ENCODE measurements at regions not wholly inside any gene's neighbourhood (a gene's known extent, or its start where the extent isn't known, plus 50 kb on each side); places are given as distances from the start of the nearest gene placed in this dataset.
"Not testable (repeated sequence)": the region's sequence is repeated elsewhere in the genome, so short reads cannot be mapped to it uniquely, and the experiment has no call there.

- H3K4me1 ChIP-seq (ENCODE audit: control insufficient read depth, insufficient read depth, low read length): peaks cover 31% of the 10 kb centered on the region
- no peaks in the 10 kb centered on the region for H3K27me3 ChIP-seq (ENCODE audit: control insufficient read depth, insufficient read depth, low read length)
- H3K9me3 ChIP-seq (replicated peaks; ENCODE audit: low read length): no peaks in the 10 kb centered on the region
- H3K4me3 ChIP-seq (ENCODE audit: low read length): peak overlapping the region; percentile 70
- H3K9ac ChIP-seq (ENCODE audit: low read depth, low read length): peak overlapping the region; percentile 83
- no peaks in the 10 kb centered on the region for H3K36me3 ChIP-seq (ENCODE audit: insufficient read depth, low read length)
- H3K4me2 ChIP-seq (ENCODE audit: low read length): peak overlapping the region; percentile 87
These were observed 81.4 kb upstream of the CHD2 start for GRCh38 chr15:92818651-92819277.

- H3K4me1 ChIP-seq (ENCODE audit: control insufficient read depth, insufficient read depth, low read length): peaks cover 31% of the 10 kb centered on the region
- peak overlapping the region; percentile 83 for H3K9ac ChIP-seq (ENCODE audit: low read depth, low read length)
These were observed 80.6 kb upstream of the CHD2 start for GRCh38 chr15:92819278-92820235.

GRCh38 chr15:92820236-92821021 is 79.7 kb upstream of the CHD2 start:
- H3K9me3 ChIP-seq (replicated peaks; ENCODE audit: low read length): no peaks in the 10 kb centered on the region
- H3K4me3 ChIP-seq (ENCODE audit: low read length): peak overlapping the region; percentile 70
- peak overlapping the region; percentile 83 for H3K9ac ChIP-seq (ENCODE audit: low read depth, low read length)
- H3K4me2 ChIP-seq (ENCODE audit: low read length): peak overlapping the region; percentile 87
- peaks cover 31% of the 10 kb centered on the region for H3K4me1 ChIP-seq (ENCODE audit: control insufficient read depth, insufficient read depth, low read length)
- no peaks in the 10 kb centered on the region for H3K27me3 ChIP-seq (ENCODE audit: control insufficient read depth, insufficient read depth, low read length)
- H3K36me3 ChIP-seq (ENCODE audit: insufficient read depth, low read length): no peaks in the 10 kb centered on the region

More at GRCh38 chr15:92819278-92820235, 80.6 kb upstream of the CHD2 start:
- Histone ChIP-seq H3K4me2 (ENCODE audit: low read length) (peak overlapping the region; percentile 87), H3K4me3 (ENCODE audit: low read length) (peak overlapping the region; percentile 70), H3K9me3 (replicated peaks; ENCODE audit: low read length) (no peaks in the 10 kb centered on the region), H3K27me3 (ENCODE audit: control insufficient read depth, insufficient read depth, low read length) (no peaks in the 10 kb centered on the region), H3K36me3 (ENCODE audit: insufficient read depth, low read length) (no peaks in the 10 kb centered on the region)

GRCh38 chr15:92821491-92822116 is 78.5 kb upstream of the CHD2 start:
- H3K9me3 ChIP-seq (replicated peaks; ENCODE audit: low read length): no peaks in the 10 kb centered on the region

GRCh38 chr15:92822216-92823144 is 77.6 kb upstream of the CHD2 start:
- Histone ChIP-seq H3K36me3 (ENCODE audit: insufficient read depth, low read length) (no peaks in the 10 kb centered on the region), H3K4me2 (ENCODE audit: low read length) (no peak overlapping the region), H3K4me3 (ENCODE audit: low read length) (no peak overlapping the region), H3K9me3 (replicated peaks; ENCODE audit: low read length) (no peaks in the 10 kb centered on the region), H3K4me1 (ENCODE audit: control insufficient read depth, insufficient read depth, low read length) (peaks cover 31% of the 10 kb centered on the region), H3K9ac (ENCODE audit: low read depth, low read length) (no peak overlapping the region), H3K27me3 (ENCODE audit: control insufficient read depth, insufficient read depth, low read length) (no peaks in the 10 kb centered on the region)

More at GRCh38 chr15:92821491-92822116, 78.5 kb upstream of the CHD2 start:
- no peaks in the 10 kb centered on the region for H3K27me3 ChIP-seq (ENCODE audit: control insufficient read depth, insufficient read depth, low read length)
- no peaks in the 10 kb centered on the region for H3K36me3 ChIP-seq (ENCODE audit: insufficient read depth, low read length)
- H3K4me3 ChIP-seq (ENCODE audit: low read length): no peak overlapping the region
- H3K4me1 ChIP-seq (ENCODE audit: control insufficient read depth, insufficient read depth, low read length): peaks cover 31% of the 10 kb centered on the region
- H3K4me2 ChIP-seq (ENCODE audit: low read length): peak overlapping the region; percentile 24
- no peak overlapping the region for H3K9ac ChIP-seq (ENCODE audit: low read depth, low read length)

- no peak overlapping the region for H3K4me3 ChIP-seq (ENCODE audit: low read length)
- no peaks in the 10 kb centered on the region for H3K36me3 ChIP-seq (ENCODE audit: insufficient read depth, low read length)
- H3K4me2 ChIP-seq (ENCODE audit: low read length): no peak overlapping the region
- H3K27me3 ChIP-seq (ENCODE audit: control insufficient read depth, insufficient read depth, low read length): no peaks in the 10 kb centered on the region
- no peaks in the 10 kb centered on the region for H3K9me3 ChIP-seq (replicated peaks; ENCODE audit: low read length)
- no peak overlapping the region for H3K9ac ChIP-seq (ENCODE audit: low read depth, low read length)
- peaks cover 9% of the 10 kb centered on the region for H3K4me1 ChIP-seq (ENCODE audit: control insufficient read depth, insufficient read depth, low read length)
These were observed 74.1 kb upstream of the CHD2 start for GRCh38 chr15:92825985-92826384.

- H3K4me2 ChIP-seq (ENCODE audit: low read length); H3K27me3 ChIP-seq (ENCODE audit: control insufficient read depth, insufficient read depth, low read length); H3K9me3 ChIP-seq (replicated peaks; ENCODE audit: low read length); H3K36me3 ChIP-seq (ENCODE audit: insufficient read depth, low read length); H3K9ac ChIP-seq (ENCODE audit: low read depth, low read length); H3K4me3 ChIP-seq (ENCODE audit: low read length): not testable (repeated sequence)
- H3K4me1 ChIP-seq (ENCODE audit: control insufficient read depth, insufficient read depth, low read length): peaks cover 22% of the 10 kb centered on the region
These were observed 72.1 kb upstream of the CHD2 start for GRCh38 chr15:92827991-92828390.

GRCh38 chr15:92829875-92830274 is 70.2 kb upstream of the CHD2 start:
- H3K36me3 ChIP-seq (ENCODE audit: insufficient read depth, low read length): no peaks in the 10 kb centered on the region
- no peak overlapping the region for H3K4me2 ChIP-seq (ENCODE audit: low read length)
- no peaks in the 10 kb centered on the region for H3K27me3 ChIP-seq (ENCODE audit: control insufficient read depth, insufficient read depth, low read length)
- no peak overlapping the region for H3K4me3 ChIP-seq (ENCODE audit: low read length)
- peaks cover 27% of the 10 kb centered on the region for H3K4me1 ChIP-seq (ENCODE audit: control insufficient read depth, insufficient read depth, low read length)
- H3K9me3 ChIP-seq (replicated peaks; ENCODE audit: low read length): no peaks in the 10 kb centered on the region
- no peak overlapping the region for H3K9ac ChIP-seq (ENCODE audit: low read depth, low read length)

GRCh38 chr15:92831336-92831654 is 68.8 kb upstream of the CHD2 start:
- peak overlapping the region; percentile 74 for H3K9ac ChIP-seq (ENCODE audit: low read depth, low read length)
- H3K4me1 ChIP-seq (ENCODE audit: control insufficient read depth, insufficient read depth, low read length): peaks cover 27% of the 10 kb centered on the region
- H3K27me3 ChIP-seq (ENCODE audit: control insufficient read depth, insufficient read depth, low read length): no peaks in the 10 kb centered on the region
- H3K4me3 ChIP-seq (ENCODE audit: low read length): peak overlapping the region; percentile 53
- peak overlapping the region; percentile 76 for H3K4me2 ChIP-seq (ENCODE audit: low read length)
- H3K36me3 ChIP-seq (ENCODE audit: insufficient read depth, low read length): no peaks in the 10 kb centered on the region
- H3K9me3 ChIP-seq (replicated peaks; ENCODE audit: low read length): no peaks in the 10 kb centered on the region

- Histone ChIP-seq H3K4me1 (ENCODE audit: control insufficient read depth, insufficient read depth, low read length) (peaks cover 27% of the 10 kb centered on the region), H3K9me3 (replicated peaks; ENCODE audit: low read length) (no peaks in the 10 kb centered on the region), H3K4me3 (ENCODE audit: low read length) (peak overlapping the region; percentile 53), H3K36me3 (ENCODE audit: insufficient read depth, low read length) (no peaks in the 10 kb centered on the region), H3K4me2 (ENCODE audit: low read length) (peak overlapping the region; percentile 76), H3K27me3 (ENCODE audit: control insufficient read depth, insufficient read depth, low read length) (no peaks in the 10 kb centered on the region), H3K9ac (ENCODE audit: low read depth, low read length) (peak overlapping the region; percentile 74)
These were observed 68.3 kb upstream of the CHD2 start for GRCh38 chr15:92831655-92832328.

Data from skeletal muscle satellite cell (primary cell).